Loucy (cell line): ENCODE measurements at regions not wholly inside any gene's neighbourhood (a gene's known extent, or its start where the extent isn't known, plus 50 kb on each side); places are given as distances from the start of the nearest gene placed in this dataset.

ENCODE experiments used
- H2AFZ ChIP-seq: fragments of 200-600 bp; sonication (generic); 2 replicates; pipeline ENCODE4 v1.6.0; 2016; ENCODE audit warnings: antibody characterized with exemption, mild to moderate bottlenecking, low read length, moderate library complexity
- H3F3A ChIP-seq: fragments of 200-600 bp; 2 replicates; pipeline ENCODE4 v1.6.0; 2016; ENCODE audit warnings: antibody characterized with exemption, low read depth, mild to moderate bottlenecking
- H3K27me3 ChIP-seq: fragments of 200-600 bp; sonication (generic); 2 replicates; pipeline ENCODE4 v1.6.1; 2014; ENCODE audit warnings: low read length, mild to moderate bottlenecking; ENCODE audit not compliant: insufficient read depth, poor library complexity, severe bottlenecking
- H3K36me3 ChIP-seq: fragments of 200-600 bp; sonication (generic); 2 replicates; pipeline ENCODE4 v1.6.1; 2016; ENCODE audit warnings: low read length; ENCODE audit not compliant: insufficient read depth
- H3K4me1 ChIP-seq: fragments of 200-600 bp; sonication (generic); 2 replicates; pipeline ENCODE4 v1.5.1; 2014; ENCODE audit warnings: low read length, mild to moderate bottlenecking; ENCODE audit not compliant: insufficient read depth, poor library complexity, severe bottlenecking
- H3K4me2 ChIP-seq: fragments of 200-600 bp; sonication (generic); 2 replicates; pipeline ENCODE4 v1.6.0; 2014; ENCODE audit warnings: antibody characterized with exemption, low read length, low read depth, mild to moderate bottlenecking; ENCODE audit not compliant: poor library complexity, severe bottlenecking
- H3K4me3 ChIP-seq: fragments of 200-600 bp; sonication (generic); 2 replicates; pipeline ENCODE4 v1.5.1; 2014; ENCODE audit warnings: low read length, mild to moderate bottlenecking, mixed read lengths; ENCODE audit not compliant: poor library complexity, severe bottlenecking
- H3K79me2 ChIP-seq: fragments of 200-600 bp; sonication (generic); 2 replicates; pipeline ENCODE4 v1.6.1; 2014; ENCODE audit warnings: low read length; ENCODE audit not compliant: insufficient read depth
- H3K9ac ChIP-seq: fragments of 200-600 bp; sonication (generic); 2 replicates; pipeline ENCODE4 v1.6.0; 2014; ENCODE audit warnings: mild to moderate bottlenecking, low read depth, low read length, moderate library complexity; ENCODE audit not compliant: poor library complexity, severe bottlenecking
- H3K9me2 ChIP-seq: fragments of 200-600 bp; sonication (generic); replicated peaks from 2 replicates; pipeline ENCODE4 v1.6.1; 2016; ENCODE audit warnings: low read depth, low read length, mixed read lengths
- H3K9me3 ChIP-seq: fragments of 200-600 bp; sonication (generic); 2 replicates; pipeline ENCODE4 v1.6.1; 2014; ENCODE audit warnings: mild to moderate bottlenecking, antibody characterized with exemption, low read length, low read depth; ENCODE audit not compliant: insufficient read depth
- H4K20me1 ChIP-seq: fragments of 200-600 bp; sonication (generic); 2 replicates; pipeline ENCODE4 v1.6.0; 2014; ENCODE audit warnings: antibody characterized with exemption, low read length, mild to moderate bottlenecking; ENCODE audit not compliant: insufficient read depth, poor library complexity, severe bottlenecking
- CTCF ChIP-seq: fragments of 200-600 bp; sonication (generic); conservative IDR thresholded peaks from 2 replicates; pipeline ENCODE4 v1.5.1; 2014; ENCODE audit warnings: mild to moderate bottlenecking, antibody characterized with exemption, low read length
- EZH2phosphoT487 ChIP-seq: fragments of 200-600 bp; IDR thresholded peaks from 2 replicates; pipeline ENCODE4 v1.6.1; 2018; ENCODE audit warnings: antibody characterized with exemption, mild to moderate bottlenecking, moderate library complexity, borderline replicate concordance

- TF ChIP-seq EZH2phosphoT487: no peak
- no peak for TF ChIP-seq CTCF
- peak overlapping the region; percentile 27 for H3K4me3 ChIP-seq
- H3K27me3 ChIP-seq: no peaks in the 10 kb centered on the region
- peak overlapping the region; percentile 9; the same call in 1 of the 2 replicates for H2AFZ ChIP-seq
- H3K36me3 ChIP-seq: no peaks in the 10 kb centered on the region
- peaks cover 63% of the 10 kb centered on the region for H3K4me1 ChIP-seq
- peak overlapping the region; percentile 53 for H3K4me2 ChIP-seq
- peak overlapping the region; percentile 60 for H3K9ac ChIP-seq
- no peaks in the 10 kb centered on the region for H3K9me2 ChIP-seq
- H3K79me2 ChIP-seq: no peaks in the 10 kb centered on the region
- no peaks in the 10 kb centered on the region for H4K20me1 ChIP-seq
- H3F3A ChIP-seq: peaks cover 14% of the 10 kb centered on the region; the same call in 1 of the 2 replicates
- H3K9me3 ChIP-seq: no peaks in the 10 kb centered on the region
These were observed 294.8 kb downstream of the ZEB2 start for GRCh38 chr2:144225076-144225475.

- peak overlapping the region; percentile 28 for H3K4me3 ChIP-seq
- H3K9me2 ChIP-seq: no peaks in the 10 kb centered on the region
- H3K27me3 ChIP-seq: no peaks in the 10 kb centered on the region
- peaks cover 57% of the 10 kb centered on the region for H3K4me1 ChIP-seq
- peak overlapping the region; percentile 60 for H3K9ac ChIP-seq
- no peak overlapping the region for H2AFZ ChIP-seq
- peaks cover 14% of the 10 kb centered on the region; the same call in 1 of the 2 replicates for H3F3A ChIP-seq
- H3K9me3 ChIP-seq: no peaks in the 10 kb centered on the region
- TF ChIP-seq EZH2phosphoT487 (no peak), CTCF (no peak)
- H4K20me1 ChIP-seq: no peaks in the 10 kb centered on the region
- peak overlapping the region; percentile 53 for H3K4me2 ChIP-seq
- no peaks in the 10 kb centered on the region for H3K79me2 ChIP-seq
- H3K36me3 ChIP-seq: no peaks in the 10 kb centered on the region
These were observed 295.4 kb downstream of the ZEB2 start for GRCh38 chr2:144224472-144224871.

GRCh38 chr2:144219979-144220378 lies 299.9 kb downstream of the ZEB2 start:
- H3K27me3 ChIP-seq: no peaks in the 10 kb centered on the region
- peaks cover 37% of the 10 kb centered on the region for H3K4me1 ChIP-seq
- no peak overlapping the region for H2AFZ ChIP-seq
- no peaks in the 10 kb centered on the region for H3K9me2 ChIP-seq
- peaks cover 11% of the 10 kb centered on the region; the same call in 1 of the 2 replicates for H3F3A ChIP-seq
- H3K9me3 ChIP-seq: no peaks in the 10 kb centered on the region
- no peaks in the 10 kb centered on the region for H4K20me1 ChIP-seq
- no peak for TF ChIP-seq EZH2phosphoT487
- no peak for TF ChIP-seq CTCF
- no peaks in the 10 kb centered on the region for H3K79me2 ChIP-seq
- no peak overlapping the region for H3K4me2 ChIP-seq
- H3K36me3 ChIP-seq: no peaks in the 10 kb centered on the region
- no peak overlapping the region for H3K9ac ChIP-seq
- no peak overlapping the region for H3K4me3 ChIP-seq
